ENCODE measurements at regions not wholly inside any gene's neighbourhood (a gene's known extent, or its start where the extent isn't known, plus 50 kb on each side); places are given as distances from the start of the nearest gene placed in this dataset.

- H3K27ac ChIP-seq, result no peak overlapping the region
- H3K9me3 ChIP-seq, result no peaks in the 10 kb centered on the region
- H3K36me3 ChIP-seq, result no peaks in the 10 kb centered on the region
- TF ChIP-seq CTCF (IDR thresholded peaks at IDR 0.05), result no peak
- intact Hi-C loops (cut with DNase I), result no loop called here
- DNase-seq (ENCODE audit: low spot score in 2 of 2), result no peak
- no peaks in the 10 kb centered on the region for H3K27me3 ChIP-seq
- H3K4me3 ChIP-seq, result no peak overlapping the region
- no peaks in the 10 kb centered on the region for H3K4me1 ChIP-seq
These were observed 162.4 kb upstream of the GYPA start for GRCh38 chr4:144302704-144303536.

DNA sequence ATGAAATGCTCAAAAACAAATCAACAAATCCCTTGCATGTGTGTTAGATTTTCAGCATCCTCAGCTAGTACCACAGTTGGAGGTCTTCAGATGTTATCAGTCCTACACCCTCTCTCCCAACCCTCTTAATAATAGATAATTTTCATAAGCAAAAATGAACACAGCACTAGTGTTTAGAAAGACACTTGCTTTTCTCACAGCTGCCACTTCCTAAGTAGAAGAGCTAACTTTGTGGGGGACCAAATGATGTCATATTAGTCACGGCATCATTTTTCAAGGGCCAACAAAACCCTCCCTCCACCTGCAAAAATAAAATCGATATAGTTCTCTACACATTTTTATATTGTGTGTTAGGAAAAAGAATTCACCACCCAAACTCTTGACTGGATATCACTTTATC is 163.5 kb upstream of the GYPA start:
- intact Hi-C loops (cut with DNase I), result no loop called here
- no peaks in the 10 kb centered on the region for H3K9me3 ChIP-seq
- DNase-seq (ENCODE audit: low spot score in 2 of 2), result no peak
- no peak for TF ChIP-seq CTCF (IDR thresholded peaks at IDR 0.05)
- H3K27me3 ChIP-seq, result no peaks in the 10 kb centered on the region
- H3K27ac ChIP-seq, result no peak overlapping the region
- no peak overlapping the region for H3K4me3 ChIP-seq
- H3K36me3 ChIP-seq, result no peaks in the 10 kb centered on the region
- no peaks in the 10 kb centered on the region for H3K4me1 ChIP-seq

DNA sequence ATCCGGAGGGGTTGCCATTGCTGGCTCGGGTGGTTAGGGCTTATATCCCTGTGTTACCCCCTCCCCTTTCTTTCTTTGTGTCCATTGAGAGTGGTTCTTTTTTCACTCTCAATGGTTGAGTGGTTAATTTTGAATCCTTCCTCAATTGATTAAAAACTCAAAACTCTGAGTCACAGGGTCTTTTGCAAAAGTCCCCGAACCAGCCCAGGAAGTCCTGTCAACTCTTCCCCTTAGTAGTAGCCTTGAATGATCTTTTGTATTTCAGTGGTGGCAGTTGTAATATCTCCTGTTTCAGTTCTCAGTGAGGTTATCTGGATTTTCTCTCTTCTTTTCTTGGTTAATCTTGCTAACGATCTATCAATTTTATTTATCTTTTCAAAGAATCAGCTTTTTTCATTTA is 170.0 kb upstream of the GYPA start:
- Histone ChIP-seq H3K4me1 (no peaks in the 10 kb centered on the region), H3K27ac (no peak overlapping the region), H3K36me3 (no peaks in the 10 kb centered on the region), H3K4me3 (no peak overlapping the region), H3K9me3 (peaks cover 0 to 5% of the 10 kb centered on the region in 2 donors), H3K27me3 (no peaks in the 10 kb centered on the region)
- DNase-seq (ENCODE audit: low spot score in 2 of 2), result no peak
- intact Hi-C loops (cut with DNase I), result no loop called here
- TF ChIP-seq CTCF (IDR thresholded peaks at IDR 0.05), result no peak

GRCh38 chr4:144313370-144313769 is 172.9 kb upstream of the GYPA start:
- Histone ChIP-seq H3K27me3 (no peaks in the 10 kb centered on the region), H3K4me3 (no peak overlapping the region), H3K4me1 (no peaks in the 10 kb centered on the region), H3K27ac (no peak overlapping the region), H3K9me3 (peaks cover 0 to 13% of the 10 kb centered on the region in 2 donors), H3K36me3 (no peaks in the 10 kb centered on the region)
- DNase-seq (ENCODE audit: low spot score in 2 of 2), result no peak
- intact Hi-C loops (cut with DNase I), result no loop called here
- no peak for TF ChIP-seq CTCF (IDR thresholded peaks at IDR 0.05)

DNA sequence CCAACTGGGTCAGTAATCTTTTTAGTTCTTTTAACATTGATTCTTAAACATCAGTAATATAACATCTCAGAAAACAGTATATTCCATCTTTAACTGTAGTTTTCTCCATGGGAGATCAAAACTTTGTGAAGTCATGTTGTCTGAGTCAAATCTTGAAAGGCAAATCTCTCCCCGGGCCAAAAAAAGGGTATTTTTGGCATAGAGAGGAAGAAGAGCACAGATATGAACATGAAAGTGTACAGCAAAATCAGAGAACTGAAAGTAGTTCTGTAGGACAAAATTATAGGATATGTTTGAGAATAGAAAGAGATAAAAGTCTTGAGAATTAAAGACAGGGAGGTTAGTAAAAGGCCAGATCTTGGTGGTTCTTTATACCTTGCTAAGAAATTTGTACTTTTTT is 176.4 kb upstream of the GYPA start:
- H3K36me3 ChIP-seq, result no peaks in the 10 kb centered on the region
- intact Hi-C loops (cut with DNase I), result no loop called here

More for the DNA sequence above, 176.4 kb upstream of the GYPA start:
- Histone ChIP-seq H3K4me3 (no peak overlapping the region), H3K27ac (no peak overlapping the region), H3K9me3 (peaks cover 0 to 13% of the 10 kb centered on the region in 2 donors), H3K27me3 (no peaks in the 10 kb centered on the region), H3K4me1 (no peaks in the 10 kb centered on the region)
- no peak for DNase-seq (ENCODE audit: low spot score in 2 of 2)
- TF ChIP-seq CTCF (IDR thresholded peaks at IDR 0.05), result no peak
